ENCODE measurements at regions not wholly inside any gene's neighbourhood (a gene's known extent, or its start where the extent isn't known, plus 50 kb on each side); places are given as distances from the start of the nearest gene placed in this dataset.
"Not testable (repeated sequence)": the region's sequence is repeated elsewhere in the genome, so short reads cannot be mapped to it uniquely, and the experiment has no call there.

GRCh38 chr4:152197211-152197610 is 338.7 kb downstream of the FBXW7 start:
- DNase-seq (ENCODE audit: low read depth in 2 of 2, low spot score in 1 of 2), result no peak

DNA sequence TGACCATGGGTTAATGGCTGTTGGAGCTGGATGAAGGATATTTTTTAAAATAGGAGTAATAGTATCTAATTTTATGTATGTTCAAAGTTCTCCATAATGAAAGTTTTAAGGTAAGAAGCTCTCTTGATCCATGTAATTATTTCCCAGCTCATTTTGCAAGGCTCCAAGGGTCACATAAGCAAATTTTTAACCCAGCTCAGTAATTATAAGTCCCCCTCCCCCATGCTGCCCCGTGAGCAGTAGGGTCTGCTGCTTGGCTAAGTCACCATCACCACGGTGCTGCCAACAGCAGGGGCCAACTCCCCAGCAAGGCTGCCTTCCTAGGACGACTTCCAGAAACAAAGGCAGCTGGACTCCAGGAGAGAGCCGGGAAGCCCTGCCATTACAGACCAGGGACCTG is 340.0 kb downstream of the FBXW7 start:
- no peak for DNase-seq (ENCODE audit: low read depth in 2 of 2, low spot score in 1 of 2)

DNA sequence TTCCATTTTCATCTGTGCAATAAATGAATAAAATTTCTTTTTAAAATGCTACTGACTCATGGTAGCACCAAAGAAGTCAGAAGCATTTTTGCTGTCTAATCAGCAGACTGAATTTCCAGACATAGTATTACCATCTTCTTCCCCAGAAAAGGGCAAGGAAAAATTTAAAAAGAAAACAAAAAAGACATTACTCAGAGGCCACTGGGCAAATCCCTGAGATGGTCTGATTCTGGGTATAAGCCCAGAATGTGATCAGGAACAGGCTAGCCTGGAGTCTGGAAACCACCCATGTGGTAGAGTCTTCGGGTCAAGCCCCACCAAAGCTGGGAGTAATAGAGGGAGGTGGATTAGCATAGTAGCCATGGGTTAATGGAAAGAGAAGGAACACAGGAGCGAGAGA is 342.8 kb downstream of the FBXW7 start:
- DNase-seq (ENCODE audit: low read depth in 2 of 2, low spot score in 1 of 2), result no peak

GRCh38 chr4:152190907-152191306 is 345.0 kb downstream of the FBXW7 start:
- no peak for DNase-seq (ENCODE audit: low read depth in 2 of 2, low spot score in 1 of 2)

GRCh38 chr4:152189451-152190179 is 346.3 kb downstream of the FBXW7 start:
- DNase-seq (ENCODE audit: low read depth in 2 of 2, low spot score in 1 of 2), result no peak

GRCh38 chr4:152188801-152189200 is 347.1 kb downstream of the FBXW7 start:
- no peak for DNase-seq (ENCODE audit: low read depth in 2 of 2, low spot score in 1 of 2)

- no peak for DNase-seq (ENCODE audit: low read depth in 2 of 2, low spot score in 1 of 2)
Measured at GRCh38 chr4:152187693-152188092, 348.2 kb downstream of the FBXW7 start.

DNA sequence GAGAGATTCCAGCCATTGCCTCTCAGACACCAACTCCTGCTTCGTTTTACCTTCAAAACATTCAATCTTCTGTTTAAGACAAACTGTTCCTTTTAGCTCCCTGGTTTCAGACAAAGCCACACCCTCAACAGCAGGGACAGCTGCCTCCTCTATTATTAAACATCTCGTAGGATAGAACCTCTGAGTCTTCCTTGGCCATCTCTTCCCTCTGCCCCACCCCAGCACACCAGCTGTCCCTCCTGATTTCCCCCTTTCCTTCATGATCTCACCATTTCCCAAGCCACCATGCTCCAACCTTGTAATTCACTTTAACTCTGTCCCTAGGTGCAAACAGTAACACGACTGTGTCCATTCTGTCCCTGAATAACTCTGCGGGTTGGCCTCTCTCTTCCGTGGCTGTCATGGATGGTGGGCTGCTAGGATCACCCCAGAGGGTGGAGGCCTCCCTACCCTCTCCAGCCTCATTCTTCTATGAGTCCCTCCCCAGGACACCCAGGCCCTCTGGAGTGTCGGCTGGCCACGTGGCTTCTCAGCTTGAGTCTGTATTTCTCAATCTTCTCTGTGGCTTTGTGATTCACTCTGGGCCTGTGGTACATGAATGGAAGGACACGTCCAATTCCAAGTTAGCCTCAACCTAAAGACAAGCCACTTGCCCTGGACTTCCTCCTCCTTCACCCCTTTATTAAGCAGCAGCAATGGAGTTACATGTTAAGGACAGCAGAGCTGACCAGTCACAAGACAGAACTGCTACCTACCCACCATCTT is 349.9 kb downstream of the FBXW7 start:
- no peak for DNase-seq (ENCODE audit: low read depth in 2 of 2, low spot score in 1 of 2)

GRCh38 chr4:152181150-152181549 is 354.7 kb downstream of the FBXW7 start:
- DNase-seq (ENCODE audit: low read depth in 2 of 2, low spot score in 1 of 2), result no peak

DNA sequence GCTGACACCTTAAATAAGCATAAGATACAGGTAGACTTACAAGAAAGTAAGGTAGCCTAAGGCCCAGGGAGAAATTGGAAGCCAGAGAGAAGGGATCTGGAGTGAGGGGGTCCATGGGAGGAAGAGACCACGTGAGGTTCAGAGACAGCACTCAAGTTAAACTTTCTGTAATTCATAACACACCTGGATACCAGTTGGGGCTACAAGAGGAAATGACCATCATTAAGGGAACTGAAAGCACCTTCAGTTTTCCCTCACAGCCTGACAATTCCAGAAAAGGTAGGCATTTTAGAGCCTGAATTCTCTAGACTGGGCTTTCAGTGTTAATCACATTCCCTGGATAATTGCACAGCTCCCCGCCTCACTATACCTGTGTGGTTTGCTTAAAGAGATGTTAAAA is 355.5 kb downstream of the FBXW7 start:
- DNase-seq (ENCODE audit: low read depth in 2 of 2, low spot score in 1 of 2), result no peak

DNA sequence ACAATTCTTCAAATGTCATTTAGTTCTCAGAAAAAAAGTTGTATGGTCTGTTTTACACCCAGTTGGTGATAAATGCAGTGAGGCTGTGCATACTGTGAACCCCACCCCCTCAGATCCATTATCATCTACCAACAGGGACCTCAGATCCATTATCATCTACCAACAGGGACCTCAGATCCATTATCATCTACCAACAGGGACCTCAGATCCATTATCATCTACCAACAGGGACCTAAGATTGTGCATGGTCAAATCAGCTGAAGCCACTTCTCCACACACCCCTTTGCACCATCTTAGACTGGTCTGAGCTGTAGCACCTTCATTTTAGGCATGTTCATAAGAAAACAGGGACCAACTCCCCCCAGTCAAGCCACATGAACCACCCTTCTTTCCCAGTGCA is 358.4 kb downstream of the FBXW7 start:
- not testable (repeated sequence) for DNase-seq (ENCODE audit: low read depth in 2 of 2, low spot score in 1 of 2)

GRCh38 chr4:152176627-152177214 is 359.2 kb downstream of the FBXW7 start:
- DNase-seq (ENCODE audit: low read depth in 2 of 2, low spot score in 1 of 2), result no peak

DNA sequence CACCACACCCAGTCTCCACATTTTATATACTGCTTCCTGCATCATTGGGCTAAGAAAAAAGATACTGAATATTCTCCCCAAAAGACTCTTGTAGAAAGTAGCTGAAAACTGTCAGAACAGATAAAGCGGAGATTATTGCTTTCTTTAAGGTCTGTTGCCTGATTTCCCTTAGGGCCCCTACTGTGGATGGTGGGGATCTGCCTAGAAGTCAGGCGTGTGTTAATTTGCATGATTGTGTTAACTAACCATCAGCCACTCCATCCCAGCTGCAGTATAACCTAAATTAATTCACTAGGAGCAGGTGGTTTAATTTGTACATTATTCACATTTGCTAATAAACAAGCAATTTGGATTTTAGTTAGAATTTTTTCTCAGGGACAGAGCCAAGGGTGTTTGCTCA is 360.3 kb downstream of the FBXW7 start:
- DNase-seq (ENCODE audit: low read depth in 2 of 2, low spot score in 1 of 2), result no peak

DNA sequence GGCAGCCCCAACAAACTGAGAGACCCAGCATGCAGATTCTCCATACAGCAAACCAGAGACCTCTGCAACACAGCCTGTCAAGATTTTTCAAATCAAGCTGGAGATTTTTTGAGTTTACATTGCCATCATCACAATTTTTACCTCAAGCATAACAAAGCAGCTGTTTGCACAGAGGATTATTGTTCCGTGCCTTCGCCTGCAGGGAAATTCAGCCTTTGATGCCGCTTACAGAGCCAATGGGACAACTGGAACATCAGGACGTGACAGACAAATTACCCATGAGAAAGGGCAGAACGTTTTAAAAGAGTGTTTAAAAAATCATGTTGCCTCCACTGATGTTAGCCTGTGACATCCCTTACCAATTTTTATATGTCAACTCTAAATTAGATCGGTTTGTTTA is 363.7 kb downstream of the FBXW7 start:
- DNase-seq (ENCODE audit: low read depth in 2 of 2, low spot score in 1 of 2), result no peak

GRCh38 chr4:152171556-152171955 is 364.3 kb downstream of the FBXW7 start:
- DNase-seq (ENCODE audit: low read depth in 2 of 2, low spot score in 1 of 2), result no peak

DNA sequence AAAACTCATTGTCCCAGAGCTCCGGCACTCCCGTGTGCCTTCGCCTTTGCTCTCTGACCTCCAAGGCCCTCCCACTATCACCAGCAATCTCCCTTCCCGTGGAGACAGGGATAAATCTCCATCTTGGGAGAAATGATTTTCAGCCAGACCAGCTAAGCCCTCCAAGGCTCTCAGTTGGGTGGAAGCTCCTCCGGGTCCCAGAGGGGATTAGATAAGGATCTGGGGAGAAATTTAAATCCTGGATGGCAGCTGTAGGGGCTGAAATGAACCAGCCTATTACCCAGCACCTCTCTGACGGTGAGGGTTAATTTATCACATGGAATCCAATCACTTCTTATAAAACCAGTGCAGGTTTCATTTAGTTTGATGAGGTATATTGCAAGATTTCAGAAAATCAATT is 366.2 kb downstream of the FBXW7 start:
- no peak for DNase-seq (ENCODE audit: low read depth in 2 of 2, low spot score in 1 of 2)

- DNase-seq (ENCODE audit: low read depth in 2 of 2, low spot score in 1 of 2), result no peak
Measured at GRCh38 chr4:152168987-152169616, 366.8 kb downstream of the FBXW7 start.

DNA sequence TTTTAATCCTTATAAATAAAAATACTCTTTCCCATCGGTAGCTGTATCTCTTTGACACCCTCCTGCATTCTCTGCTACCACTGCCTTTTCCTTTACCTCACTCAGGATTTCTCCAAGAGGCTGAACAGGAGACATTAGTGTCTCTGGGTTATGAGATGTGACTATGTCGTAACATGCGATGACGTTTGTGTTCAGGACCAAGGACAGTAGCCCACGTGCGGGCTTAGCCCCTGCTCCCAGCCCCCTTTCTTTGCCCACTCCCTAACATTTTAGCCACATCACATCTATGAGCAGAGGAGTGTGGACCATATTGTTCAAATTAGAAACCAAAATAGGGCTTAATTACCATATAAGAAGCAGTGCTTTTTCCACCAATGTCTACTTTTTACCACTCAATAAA is 369.3 kb downstream of the FBXW7 start:
- DNase-seq (ENCODE audit: low read depth in 2 of 2, low spot score in 1 of 2), result no peak

DNA sequence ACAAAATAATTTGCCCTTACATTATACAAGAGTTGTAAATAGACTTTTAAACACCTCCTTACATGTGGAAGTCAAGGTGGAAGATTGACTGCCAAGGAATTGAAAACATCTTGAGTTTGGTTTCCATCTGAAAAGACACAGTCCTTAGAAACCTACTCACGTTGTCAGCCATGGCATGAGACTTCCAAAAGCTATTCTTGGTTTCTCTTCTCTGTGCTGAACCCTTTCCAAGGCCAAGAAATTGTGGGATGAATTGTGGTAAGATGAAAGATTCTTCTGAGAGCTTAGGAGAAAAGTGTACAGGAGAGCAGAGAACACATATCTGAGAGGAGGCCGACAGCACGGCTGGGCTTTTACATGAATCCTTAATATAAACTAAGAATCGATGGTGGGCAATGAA is 370.0 kb downstream of the FBXW7 start:
- no peak for DNase-seq (ENCODE audit: low read depth in 2 of 2, low spot score in 1 of 2)

DNA sequence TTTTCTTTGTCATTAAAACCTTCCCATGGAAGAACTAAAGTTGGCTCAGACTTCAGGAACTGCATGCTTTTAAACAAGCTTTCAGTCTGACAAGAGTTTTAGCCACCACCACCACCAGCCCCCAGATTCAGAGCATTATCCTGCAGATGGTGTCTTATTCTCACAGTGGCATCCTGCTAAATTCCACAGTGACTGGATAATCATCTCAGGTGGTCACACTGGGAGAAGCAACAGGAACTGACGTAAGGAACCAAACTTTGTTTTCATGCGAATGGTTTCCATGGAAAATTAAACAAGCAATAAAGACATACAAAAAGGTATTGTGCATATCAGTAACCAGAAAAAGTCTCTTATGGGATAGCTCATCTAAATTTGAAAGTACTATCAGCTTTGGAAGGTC is 370.7 kb downstream of the FBXW7 start:
- no peak for DNase-seq (ENCODE audit: low read depth in 2 of 2, low spot score in 1 of 2)

- DNase-seq (ENCODE audit: low read depth in 2 of 2, low spot score in 1 of 2), result no peak
Measured at GRCh38 chr4:152164561-152164960, 371.3 kb downstream of the FBXW7 start.

DNA sequence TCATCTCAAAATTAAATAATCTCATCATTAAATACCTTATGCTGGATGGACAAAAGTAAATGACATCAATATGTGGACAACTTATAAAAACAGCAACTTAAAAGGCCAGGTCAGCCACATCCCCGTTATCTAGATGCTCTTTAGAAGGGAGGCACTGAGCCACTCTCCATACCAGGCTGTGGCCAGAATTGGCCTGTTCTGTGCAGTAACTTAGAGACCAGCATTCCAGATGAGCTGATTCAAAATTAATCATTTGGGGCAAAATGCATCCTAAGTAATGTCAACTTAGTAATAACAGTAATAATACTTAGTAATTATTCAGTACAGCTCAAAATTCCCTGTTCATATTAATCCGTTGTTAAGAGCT is 373.6 kb downstream of the FBXW7 start:
- no peak for DNase-seq (ENCODE audit: low read depth in 2 of 2, low spot score in 1 of 2)

Data from stimulated activated CD8-positive, alpha-beta memory T cell treated with anti-CD3 and anti-CD28 coated beads, Interleukin-4, amount 100 ng/mL, for 4 hours (primary cell).